ENCODE measurements at regions not wholly inside any gene's neighbourhood (a gene's known extent, or its start where the extent isn't known, plus 50 kb on each side); places are given as distances from the start of the nearest gene placed in this dataset.

- DNase-seq (ENCODE audit: low read depth, low spot score): no peak
- BruUV-seq (replicated peaks): no TSS peak
- Histone ChIP-seq H3K27me3 (ENCODE audit: control insufficient read depth, insufficient read depth, low read length) (no peaks in the 10 kb centered on the region), H3K36me3 (ENCODE audit: control insufficient read depth, insufficient read depth, low read length) (no peaks in the 10 kb centered on the region), H3K27ac (ENCODE audit: low read length) (no peak overlapping the region), H3K9me3 (ENCODE audit: control insufficient read depth, insufficient read depth, low read depth, low read length) (no peaks in the 10 kb centered on the region), H3K4me3 (ENCODE audit: low read depth in 2 of 2, low read length in 2 of 2) (no peak overlapping the region), H3K4me1 (ENCODE audit: control insufficient read depth, insufficient read depth, low read length) (no peaks in the 10 kb centered on the region)
- POLR2A ChIA-PET: no interaction called here
- in situ Hi-C loops (cut with HindIII; ENCODE audit: low pct_unique_long_range_greater_than_20kb, low sequenced_read_pairs): no loop called here
- TF ChIP-seq REST (IDR thresholded peaks at IDR 0.05; ENCODE audit: insufficient read depth in 1 of 2, low read depth in 2 of 2, low read length in 1 of 2) (no peak), CTCF (IDR thresholded peaks at IDR 0.05) (no peak), TCF7L2 (IDR thresholded peaks at IDR 0.05; ENCODE audit: low read depth, low read length) (no peak), SIN3A (IDR thresholded peaks at IDR 0.05; ENCODE audit: borderline replicate concordance, insufficient read depth, low read depth, low read length) (no peak), POLR2AphosphoS5 (IDR thresholded peaks at IDR 0.05; ENCODE audit: low read depth, low read length) (no peak)
- no peak for ATAC-seq
- CTCF ChIA-PET: no interaction called here
- intact Hi-C loops (cut with micrococcal nuclease; ENCODE audit: unreplicated experiment): loop anchor here (10.0 kb wide), 1 partner anchor 293 kb away; no protein-coding TSS in a partner anchor
Measured at GRCh38 chr10:34957531-34957930, 132.6 kb downstream of the CUL2 start.

GRCh38 chr10:34956756-34957155 is 133.4 kb downstream of the CUL2 start:
- H3K36me3 ChIP-seq (ENCODE audit: control insufficient read depth, insufficient read depth, low read length): no peaks in the 10 kb centered on the region
- H3K9me3 ChIP-seq (ENCODE audit: control insufficient read depth, insufficient read depth, low read depth, low read length): no peaks in the 10 kb centered on the region
- ATAC-seq (no peak), DNase-seq (ENCODE audit: low read depth, low spot score) (no peak)
- H3K4me3 ChIP-seq (ENCODE audit: low read depth in 2 of 2, low read length in 2 of 2): no peak overlapping the region
- no peaks in the 10 kb centered on the region for H3K27me3 ChIP-seq (ENCODE audit: control insufficient read depth, insufficient read depth, low read length)
- no peaks in the 10 kb centered on the region for H3K4me1 ChIP-seq (ENCODE audit: control insufficient read depth, insufficient read depth, low read length)
- ChIA-PET CTCF (interaction anchor here (1.0 kb wide), 1 partner anchor 224 kb away, joined by 4 read pairs; no protein-coding TSS in a partner anchor), POLR2A (interaction anchor here (0.6 kb wide), 1 partner anchor 276 kb away, joined by 13 read pairs; no protein-coding TSS in a partner anchor)
- no peak overlapping the region for H3K27ac ChIP-seq (ENCODE audit: low read length)
- no peak for TF ChIP-seq SIN3A (IDR thresholded peaks at IDR 0.05; ENCODE audit: borderline replicate concordance, insufficient read depth, low read depth, low read length)
- TF ChIP-seq TCF7L2 (IDR thresholded peaks at IDR 0.05; ENCODE audit: low read depth, low read length): no peak
- no peak for TF ChIP-seq REST (IDR thresholded peaks at IDR 0.05; ENCODE audit: insufficient read depth in 1 of 2, low read depth in 2 of 2, low read length in 1 of 2)
- no peak for TF ChIP-seq POLR2AphosphoS5 (IDR thresholded peaks at IDR 0.05; ENCODE audit: low read depth, low read length)
- no peak for TF ChIP-seq CTCF (IDR thresholded peaks at IDR 0.05)
- intact Hi-C loops (cut with micrococcal nuclease; ENCODE audit: unreplicated experiment) (loop anchor here (10.0 kb wide), 1 partner anchor 292 kb away; no protein-coding TSS in a partner anchor), in situ Hi-C loops (cut with HindIII; ENCODE audit: low pct_unique_long_range_greater_than_20kb, low sequenced_read_pairs) (no loop called here)
- BruUV-seq (replicated peaks): no TSS peak
